ENCODE measurements at regions not wholly inside any gene's neighbourhood (a gene's known extent, or its start where the extent isn't known, plus 50 kb on each side); places are given as distances from the start of the nearest gene placed in this dataset.

GRCh38 chr10:71073451-71074175 is 138.8 kb upstream of the UNC5B start:
- no peak for DNase-seq

DNA sequence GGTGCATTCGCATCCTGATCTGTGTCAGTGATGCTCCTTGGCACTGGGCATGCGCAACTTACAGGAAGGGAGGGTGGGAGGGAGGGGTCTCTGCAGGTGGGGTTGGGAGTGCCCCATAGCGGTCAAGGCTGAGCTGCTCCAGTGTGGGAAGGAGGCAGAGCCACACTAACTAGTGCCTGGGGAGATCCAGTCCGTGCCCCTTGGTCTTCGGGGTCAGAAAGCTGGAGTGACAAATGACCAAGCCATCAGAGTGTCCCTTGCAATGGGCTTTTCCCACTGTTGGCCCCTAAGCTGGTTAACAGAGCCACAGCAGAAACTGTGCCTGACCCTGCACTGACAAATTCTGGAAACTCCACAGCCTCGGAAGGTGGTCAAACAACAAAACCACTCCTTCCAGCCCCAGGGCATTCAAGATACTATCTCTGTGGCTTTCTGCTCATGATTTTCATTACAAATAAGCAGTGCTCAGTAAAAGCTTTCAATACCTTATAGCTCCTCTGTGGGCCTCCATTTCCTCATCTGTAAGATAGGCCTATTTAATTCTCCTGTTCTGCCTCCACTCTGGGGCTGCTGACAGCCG is 138.1 kb upstream of the UNC5B start:
- no peak for DNase-seq

DNA sequence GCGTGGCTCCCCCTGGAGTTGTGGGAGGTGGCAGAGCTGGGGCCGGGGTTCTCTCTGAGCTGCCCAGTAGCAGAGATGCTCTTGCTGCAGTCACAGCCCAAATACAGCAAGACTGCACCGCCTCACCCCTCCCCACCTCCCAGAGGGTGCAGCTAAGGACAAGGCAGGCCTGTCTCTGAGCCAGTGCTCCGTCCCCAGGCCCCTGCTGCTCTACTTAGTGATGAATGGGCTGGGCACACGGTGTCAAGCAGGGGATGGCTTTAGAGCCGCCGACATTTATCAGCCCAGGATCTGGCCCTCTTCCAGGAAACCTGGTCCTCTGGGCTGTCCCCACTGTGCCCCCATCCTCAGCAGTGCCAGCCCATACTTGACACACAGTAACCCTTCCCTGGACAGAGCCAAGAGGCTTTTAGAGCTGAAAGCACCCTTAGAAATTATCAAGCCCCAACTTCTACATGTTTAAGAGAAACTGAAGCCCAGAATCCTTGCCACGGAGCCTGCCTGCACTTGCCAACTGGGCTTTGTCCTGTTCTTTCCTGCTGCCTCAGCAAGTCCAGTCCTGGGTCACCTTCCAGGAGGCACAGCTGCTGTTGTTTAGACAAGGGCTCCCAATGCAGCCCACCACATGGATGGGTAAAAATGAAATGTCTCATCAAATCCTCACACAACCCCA is 137.1 kb upstream of the UNC5B start:
- no peak for DNase-seq

GRCh38 chr10:71075759-71076472 is 136.5 kb upstream of the UNC5B start:
- no peak for DNase-seq

DNA sequence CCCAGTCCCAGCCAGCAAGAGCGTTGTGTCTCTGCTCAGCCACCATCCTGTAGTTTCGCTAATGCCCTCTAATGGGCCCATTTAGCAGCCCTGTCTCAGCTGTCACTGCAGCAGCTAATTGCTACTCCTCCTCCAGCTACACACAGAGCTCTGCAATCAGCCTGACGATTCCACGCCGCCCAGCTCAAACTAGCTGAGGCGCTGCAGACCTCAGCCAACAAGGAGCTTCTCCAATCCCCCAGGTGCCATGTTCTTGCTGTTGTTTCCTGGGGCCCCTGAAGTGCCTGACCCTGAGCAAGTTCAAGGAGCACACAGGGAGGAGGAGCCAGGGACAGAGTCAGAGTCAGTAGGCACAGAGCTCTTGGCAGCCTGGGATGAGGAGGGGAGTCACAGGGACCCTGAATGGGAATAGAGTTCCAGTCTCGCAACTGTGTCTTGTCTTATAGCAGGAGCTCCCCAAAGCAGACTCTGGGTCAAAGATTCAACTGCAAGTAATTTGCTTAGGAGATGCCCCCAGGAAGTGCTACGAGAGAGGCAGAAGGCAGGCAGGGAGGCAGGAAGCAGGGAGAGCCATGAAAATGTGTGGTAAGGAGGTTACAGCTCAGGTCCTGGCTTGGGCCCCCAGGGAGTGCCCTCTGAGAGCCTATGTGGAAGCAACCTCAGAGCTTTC is 135.8 kb upstream of the UNC5B start:
- DNase-seq, result no peak

- no peak for DNase-seq
Observed at GRCh38 chr10:71077143-71077581, 135.2 kb upstream of the UNC5B start.

DNA sequence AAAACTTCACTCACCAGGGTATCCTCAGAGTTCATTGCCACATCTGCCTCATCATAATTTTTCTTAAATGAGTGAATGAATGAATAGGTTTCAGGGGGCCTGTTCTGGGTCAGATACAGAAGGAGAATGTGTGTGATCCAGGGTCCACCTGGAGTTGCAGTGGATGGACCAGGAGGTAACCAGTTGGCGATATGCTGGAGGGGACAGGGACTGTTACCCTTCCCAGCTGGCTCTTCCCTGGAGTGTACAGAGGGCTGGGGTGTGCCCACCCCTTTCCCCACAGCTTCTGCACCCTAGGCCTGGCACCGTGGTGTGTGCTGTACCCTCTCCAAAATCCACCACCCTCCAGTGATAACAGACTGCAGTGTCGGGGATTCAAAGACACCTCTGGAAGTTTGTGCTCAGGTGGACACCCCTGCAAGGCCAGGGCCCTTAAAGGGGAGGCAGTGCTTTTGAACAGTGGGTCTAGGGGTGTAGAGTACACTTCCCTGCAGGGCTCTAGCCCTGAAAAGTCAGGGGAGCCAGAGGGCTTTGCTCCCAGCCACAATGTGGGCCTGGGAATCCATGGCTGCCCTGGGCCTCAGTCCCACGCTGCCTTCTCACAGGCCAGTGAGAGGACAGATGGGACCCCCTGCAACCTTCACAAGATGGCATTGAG is 134.4 kb upstream of the UNC5B start:
- DNase-seq, result no peak

GRCh38 chr10:71078454-71079145 is 133.8 kb upstream of the UNC5B start:
- no peak for DNase-seq

- no peak for DNase-seq
Observed at GRCh38 chr10:71079761-71080380, 132.5 kb upstream of the UNC5B start.

DNA sequence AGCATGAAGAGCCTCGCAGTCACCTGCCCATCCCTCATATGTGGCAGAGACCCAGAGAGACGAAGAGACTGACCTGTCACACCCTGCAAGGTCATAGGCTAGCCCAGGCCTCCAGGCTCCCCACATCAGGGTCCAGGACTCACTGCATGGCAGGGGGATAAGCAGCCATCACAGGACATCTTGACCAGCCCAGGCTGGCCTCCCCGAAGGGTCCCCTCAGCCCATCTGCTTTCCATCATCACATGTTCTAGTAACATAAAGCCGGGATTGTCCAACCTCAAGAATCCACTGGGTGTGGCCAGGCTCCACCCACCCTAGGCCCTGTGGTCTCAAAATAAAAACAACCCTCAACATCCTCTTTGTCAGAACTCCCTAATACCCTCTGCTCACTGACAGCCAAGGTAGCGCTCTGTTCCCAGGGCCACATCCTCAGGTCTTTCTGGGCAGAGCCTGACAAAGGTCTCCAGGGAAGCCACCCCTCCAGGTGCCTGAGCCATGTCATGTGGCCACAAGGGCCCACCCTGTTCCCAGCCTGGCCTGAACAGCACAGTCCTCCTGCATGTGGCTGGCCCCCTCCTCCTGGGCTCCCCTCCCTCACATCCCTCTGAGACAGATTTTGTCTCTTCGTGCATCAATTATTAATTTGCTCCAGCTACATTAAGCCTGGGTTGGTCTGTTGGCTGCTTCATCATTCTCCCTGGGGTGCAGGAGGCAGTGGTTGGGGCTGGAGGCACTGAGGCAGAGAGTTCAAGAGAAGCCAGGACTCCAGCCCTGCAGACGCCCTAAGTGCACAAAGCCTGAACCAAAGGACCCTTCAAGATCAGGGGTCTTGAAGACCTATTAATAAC is 131.8 kb upstream of the UNC5B start:
- no peak for DNase-seq

DNA sequence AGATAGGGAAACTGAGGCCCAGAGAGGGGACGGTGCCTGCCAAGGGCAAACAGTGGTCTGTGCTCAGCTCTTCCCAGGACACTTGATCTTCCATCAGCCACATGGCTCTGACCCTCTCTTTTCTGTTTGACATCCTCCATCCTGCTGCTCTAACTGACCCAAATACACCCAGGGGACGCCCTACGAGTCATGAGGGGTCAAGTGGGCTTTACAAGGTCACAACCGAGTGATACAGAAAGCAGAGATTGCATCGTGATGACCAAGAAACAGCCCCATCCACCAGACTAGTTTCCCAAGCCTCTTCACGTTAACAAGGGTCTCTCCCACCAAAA is 131.2 kb upstream of the UNC5B start:
- DNase-seq, result no peak

- no peak for DNase-seq
Observed at GRCh38 chr10:71081912-71082311, 130.5 kb upstream of the UNC5B start.

GRCh38 chr10:71082960-71083715 is 129.2 kb upstream of the UNC5B start:
- peak; percentile 53 for DNase-seq

DNA sequence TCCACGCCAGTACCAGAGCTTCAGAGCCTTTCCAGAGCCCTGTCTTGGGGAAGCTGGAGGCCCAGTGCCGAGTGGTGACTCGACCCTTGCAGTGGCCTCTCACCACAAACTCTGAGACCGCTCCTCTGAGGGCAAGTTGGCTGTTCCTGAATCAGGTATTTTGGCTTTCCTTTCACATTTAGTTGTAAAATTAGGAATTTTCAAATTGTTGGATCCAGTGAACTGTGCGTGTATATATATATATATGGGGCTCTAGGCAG is 128.7 kb upstream of the UNC5B start:
- no peak for DNase-seq

GRCh38 chr10:71084061-71084817 is 128.1 kb upstream of the UNC5B start:
- DNase-seq, result no peak

- no peak for DNase-seq
Observed at GRCh38 chr10:71084818-71085126, 127.6 kb upstream of the UNC5B start.

- no peak for DNase-seq
Observed at GRCh38 chr10:71085689-71086438, 126.5 kb upstream of the UNC5B start.

DNA sequence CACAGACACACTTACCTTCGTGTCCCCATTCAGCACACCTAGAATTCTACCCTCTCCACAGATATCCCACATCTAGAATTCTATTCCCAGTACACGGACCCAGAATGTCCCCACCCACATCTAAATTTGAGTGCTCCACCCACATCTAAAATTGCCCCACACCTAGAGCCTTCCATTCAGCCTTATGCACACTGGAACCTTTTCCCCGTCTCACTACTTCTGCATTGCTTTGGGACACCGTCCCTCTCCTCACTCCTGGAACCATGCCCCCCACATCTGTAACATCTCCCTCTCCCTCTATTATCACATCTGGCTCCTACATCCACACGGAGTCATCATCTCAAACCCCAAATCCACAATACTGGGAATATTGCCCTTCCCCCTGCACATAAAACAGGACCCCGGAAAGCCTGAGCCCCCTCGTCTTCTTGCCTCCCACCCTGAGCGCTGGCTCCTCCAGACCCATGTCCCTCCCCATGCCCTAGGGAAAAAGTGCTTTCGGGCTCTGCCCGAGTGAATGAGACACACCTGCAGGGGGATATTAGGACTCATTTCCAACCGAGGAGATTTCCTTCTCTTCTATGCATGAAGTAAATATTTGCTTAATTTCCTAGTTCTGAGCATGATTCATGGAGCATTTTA is 125.8 kb upstream of the UNC5B start:
- no peak for DNase-seq
